Activated gamma-delta T cell treated with anti-CD3 and anti-CD28 coated beads, Interleukin-2, amount 50 U/mL, for 16 hours (primary cell): ENCODE measurements at regions not wholly inside any gene's neighbourhood (a gene's known extent, or its start where the extent isn't known, plus 50 kb on each side); places are given as distances from the start of the nearest gene placed in this dataset.
"Not testable (repeated sequence)": the region's sequence is repeated elsewhere in the genome, so short reads cannot be mapped to it uniquely, and the experiment has no call there.

Experiments
- DNase-seq: peaks from one replicate; pipeline ENCODE4 v3.0.0-alpha.2; 2020; ENCODE audit warnings: low read depth

GRCh38 chr13:44748439-44748838 lies 172.3 kb upstream of the TSC22D1 start:
- DNase-seq: no peak

- no peak for DNase-seq
These were observed 171.0 kb upstream of the TSC22D1 start for GRCh38 chr13:44747179-44747578.

GRCh38 chr13:44746690-44747089 lies 170.6 kb upstream of the TSC22D1 start:
- DNase-seq: no peak

GRCh38 chr13:44744880-44745633 lies 168.9 kb upstream of the TSC22D1 start:
- no peak for DNase-seq

GRCh38 chr13:44739539-44739938 lies 163.4 kb upstream of the TSC22D1 start:
- no peak for DNase-seq

GRCh38 chr13:44739120-44739519 lies 163.0 kb upstream of the TSC22D1 start:
- no peak for DNase-seq

- DNase-seq: no peak
These were observed 162.3 kb upstream of the TSC22D1 start for GRCh38 chr13:44738463-44738862.

GRCh38 chr13:44735806-44736205 lies 159.7 kb upstream of the TSC22D1 start:
- DNase-seq: no peak

- no peak for DNase-seq
These were observed 158.1 kb upstream of the TSC22D1 start for GRCh38 chr13:44734201-44734707.

GRCh38 chr13:44732503-44733098 lies 156.5 kb upstream of the TSC22D1 start:
- no peak for DNase-seq

- DNase-seq: no peak
These were observed 154.7 kb upstream of the TSC22D1 start for GRCh38 chr13:44730851-44731250.

- DNase-seq: no peak
These were observed 154.0 kb upstream of the TSC22D1 start for GRCh38 chr13:44730099-44730498.

- DNase-seq: not testable (repeated sequence)
These were observed 151.5 kb upstream of the TSC22D1 start for GRCh38 chr13:44727591-44727990.

- no peak for DNase-seq
These were observed 150.6 kb upstream of the TSC22D1 start for GRCh38 chr13:44726778-44727177.

GRCh38 chr13:44726214-44726613 lies 150.1 kb upstream of the TSC22D1 start:
- no peak for DNase-seq

GRCh38 chr13:44719857-44720671 lies 143.9 kb upstream of the TSC22D1 start:
- no peak for DNase-seq

GRCh38 chr13:44718467-44718866 lies 142.3 kb upstream of the TSC22D1 start:
- DNase-seq: no peak

GRCh38 chr13:44715287-44716230 lies 139.4 kb upstream of the TSC22D1 start:
- no peak for DNase-seq

- no peak for DNase-seq
These were observed 137.8 kb upstream of the TSC22D1 start for GRCh38 chr13:44713788-44714469.

GRCh38 chr13:44711706-44712105 lies 135.6 kb upstream of the TSC22D1 start:
- no peak for DNase-seq

- DNase-seq: no peak
These were observed 134.4 kb upstream of the TSC22D1 start for GRCh38 chr13:44710576-44710975.
